HepG2 (cell line): ENCODE measurements at regions not wholly inside any gene's neighbourhood (a gene's known extent, or its start where the extent isn't known, plus 50 kb on each side); places are given as distances from the start of the nearest gene placed in this dataset.

Experiments used
- ATAC-seq: fragments of 200-7000 bp; cut with Tn5 transposase; 3 replicates; pipeline ENCODE4 v1.9.1; 2020; ENCODE audit warnings: mild to moderate bottlenecking, moderate library complexity
- BruUV-seq: library from RNA; stranded (reverse); fragments of 400-500 nt; replicated peaks from 2 replicates; lab custom pipeline; 2021; lab: Mats Ljungman, UMichigan
- CTCF ChIA-PET: fragments of 300-600 bp; formaldehyde crosslinking; extraction: SDS; loops from one replicate; lab custom pipeline; 2021; ENCODE audit warnings: low total read pairs, inconsistent platforms, low intra/inter-chr PET ratio; lab: Yijun Ruan, JAX
- POLR2A ChIA-PET: fragments of 350-600 bp; sonication (Branson Sonifier 250); formaldehyde crosslinking; loops from one replicate; lab custom pipeline; 2020; ENCODE audit warnings: antibody characterized with exemption, inconsistent platforms; lab: Yijun Ruan, JAX
- DNase-seq: peaks from one replicate; pipeline ENCODE4 v3.0.0-alpha.2; 2015; ENCODE audit warnings: low spot score
- FAIRE-seq: peaks from 3 replicates; lab custom pipeline; 2011; peaks lifted over from hg19 to GRCh38; lab: Jason Lieb, UNC
- H2AFZ ChIP-seq: one replicate; pipeline ENCODE4 v1.6.1; 2011; ENCODE audit warnings: low read length, inconsistent platforms
- H3K27ac ChIP-seq: fragments of 300-600 bp; 3 replicates; pipeline ENCODE4 v1.8.0; 2011; ENCODE audit warnings: mixed run types, mild to moderate bottlenecking, mixed read lengths, low read length, inconsistent platforms; ENCODE audit not compliant: insufficient read depth; ENCODE audit errors: extremely low read length
- H3K27me3 ChIP-seq, 2 experiments: fragments of 200-600 bp in 1 of 2; 2 replicates in 1 of 2; 3 replicates in 1 of 2; pipeline versions ENCODE4 v1.6.0 to v1.8.0; 2011; ENCODE audit warnings: low read length in 2 of 2, mild to moderate bottlenecking in 2 of 2, moderate library complexity in 2 of 2, inconsistent platforms in 1 of 2; ENCODE audit not compliant: insufficient read depth in 2 of 2, control insufficient read depth in 1 of 2
- H3K36me3 ChIP-seq, 2 experiments: fragments of 200-600 bp in 1 of 2; replicated peaks in 1 of 2; 2 replicates in 1 of 2; 3 replicates in 1 of 2; pipeline versions ENCODE4 v1.5.1 to v1.8.0; 2011; ENCODE audit warnings: low read length in 2 of 2, inconsistent platforms in 1 of 2; ENCODE audit not compliant: insufficient read depth in 2 of 2, control insufficient read depth in 1 of 2
- H3K4me1 ChIP-seq: 2 replicates; pipeline ENCODE4 v1.5.1; 2012; ENCODE audit warnings: low read length, inconsistent platforms; ENCODE audit not compliant: insufficient read depth
- H3K4me2 ChIP-seq: 2 replicates; pipeline ENCODE4 v1.6.0; 2011; ENCODE audit warnings: low read depth, low read length, inconsistent platforms
- H3K4me3 ChIP-seq, 3 experiments: fragments of 200-600 bp in 1 of 3; sonication (generic), shearing (Covaris generic) in 1 of 3; replicated peaks in 1 of 3; 2 replicates each; pipeline ENCODE4 v1.5.1; 2011 to 2016; ENCODE audit warnings: low read length in 3 of 3, inconsistent platforms in 2 of 3, low read depth in 2 of 3, mild to moderate bottlenecking in 2 of 3, control low read depth in 1 of 3, mixed read lengths in 1 of 3; ENCODE audit not compliant: insufficient read depth in 1 of 3
- H3K79me2 ChIP-seq: one replicate; pipeline ENCODE4 v1.6.1; 2011; ENCODE audit warnings: low read length, inconsistent platforms; ENCODE audit not compliant: insufficient read depth
- H3K9ac ChIP-seq: 2 replicates; pipeline ENCODE4 v1.6.0; 2011; ENCODE audit warnings: mild to moderate bottlenecking, low read depth, low read length, inconsistent platforms; ENCODE audit not compliant: insufficient read depth
- H3K9me3 ChIP-seq: 2 replicates; pipeline ENCODE4 v1.5.1; 2012; ENCODE audit warnings: mild to moderate bottlenecking, low read length
- H4K20me1 ChIP-seq: 2 replicates; pipeline ENCODE4 v1.6.0; 2011; ENCODE audit warnings: inconsistent platforms, mild to moderate bottlenecking, low read length, moderate library complexity; ENCODE audit not compliant: insufficient read depth
- ARID2 ChIP-seq: sonication (generic); formaldehyde crosslinking; IDR thresholded peaks from 2 replicates; pipeline ENCODE4 v1.8.1; 2022; ENCODE audit warnings: mild to moderate bottlenecking, missing genetic modification reagents, borderline replicate concordance
- ARID5B ChIP-seq: IDR thresholded peaks from 2 replicates; pipeline ENCODE4 v1.4.0; 2020; ENCODE audit warnings: mild to moderate bottlenecking, missing genetic modification reagents
- ETV5 ChIP-seq: IDR thresholded peaks from 2 replicates; pipeline ENCODE4 v1.6.1; 2018; ENCODE audit warnings: missing biosample characterization, missing genetic modification reagents, inconsistent platforms, borderline replicate concordance
- GPN1 ChIP-seq: sonication (generic); formaldehyde crosslinking; IDR thresholded peaks from 2 replicates; pipeline ENCODE4 v1.5.1; 2020; ENCODE audit warnings: missing genetic modification reagents, borderline replicate concordance
- MAFG ChIP-seq: sonication (generic); formaldehyde crosslinking; IDR thresholded peaks from 2 replicates; pipeline ENCODE4 v1.5.1; 2020; ENCODE audit warnings: mild to moderate bottlenecking, missing genetic modification reagents
- NRL ChIP-seq: sonication (generic); formaldehyde crosslinking; IDR thresholded peaks from 2 replicates; pipeline ENCODE4 v1.5.0; 2020; ENCODE audit warnings: missing genetic modification reagents, mild to moderate bottlenecking, moderate library complexity, borderline replicate concordance
- ONECUT2 ChIP-seq: sonication (generic); formaldehyde crosslinking; IDR thresholded peaks from 2 replicates; pipeline ENCODE4 v1.4.0; 2020; ENCODE audit warnings: missing genetic modification reagents
- PCBP1 ChIP-seq: fragments of 200-400 bp; formaldehyde crosslinking; IDR thresholded peaks from 2 replicates; pipeline ENCODE4 v1.6.1; 2017; ENCODE audit warnings: mild to moderate bottlenecking, low read depth, low read length, borderline replicate concordance
- SIX1 ChIP-seq: sonication (generic); formaldehyde crosslinking; IDR thresholded peaks from 2 replicates; pipeline ENCODE4 v1.4.0; 2020; ENCODE audit warnings: missing genetic modification reagents, borderline replicate concordance
- SMARCE1 ChIP-seq: fragments of 450-650 bp; IDR thresholded peaks from 2 replicates; pipeline ENCODE4 v1.6.1; 2017; ENCODE audit warnings: borderline replicate concordance
- SNAPC4 ChIP-seq: sonication (generic); formaldehyde crosslinking; IDR thresholded peaks from 2 replicates; pipeline ENCODE4 v1.4.0; 2020; ENCODE audit warnings: mild to moderate bottlenecking, missing genetic modification reagents
- ZBTB3 ChIP-seq: sonication (generic); formaldehyde crosslinking; IDR thresholded peaks from 2 replicates; pipeline ENCODE4 v1.4.0; 2020; ENCODE audit warnings: low read depth, mild to moderate bottlenecking, moderate library complexity, missing genetic modification reagents, borderline replicate concordance
- ZNF503 ChIP-seq: sonication (generic); formaldehyde crosslinking; IDR thresholded peaks from 2 replicates; pipeline ENCODE4 v1.4.0; 2020; ENCODE audit warnings: missing genetic modification reagents
- WGBS: methylation state at CpG from one replicate; pipeline ENCODE4 v1.1.6; 2017; ENCODE audit warnings: low lambda C conversion rate; 5-methylcytosine and 5-hydroxymethylcytosine counted together
- in situ Hi-C: cut with HindIII; loops from 2 replicates; pipeline ENCODE4 v1.10.0; 2017; ENCODE audit warnings: low pct_unique_long_range_greater_than_20kb; ENCODE audit not compliant: extremely low pct_ligation_motif_present
- intact Hi-C: fragments of 100-400 bp; cut with micrococcal nuclease; formaldehyde crosslinking; loops from one replicate; pipeline ENCODE4 v1.10.0; 2022; ENCODE audit not compliant: unreplicated experiment

- TF ChIP-seq ARID5B (CRISPR knock-in tag) (no peak), ETV5 (CRISPR knock-in tag) (no peak), ZNF503 (CRISPR knock-in tag) (no peak), NRL (CRISPR knock-in tag) (no peak), ARID2 (CRISPR knock-in tag) (no peak), ONECUT2 (CRISPR knock-in tag) (no peak), SMARCE1 (no peak)
- TF ChIP-seq, all 625 proteins: peak for 0
Measured at GRCh38 chr6:98566126-98566525, 268.2 kb upstream of the POU3F2 start (continued).

GRCh38 chr6:98572579-98572978, 261.8 kb upstream of the POU3F2 start:
- H4K20me1 ChIP-seq = no peaks in the 10 kb centered on the region
- no peaks in the 10 kb centered on the region for H3K9me3 ChIP-seq
- ChIA-PET CTCF (no interaction called here), POLR2A (no interaction called here)
- no peak overlapping the region for H3K9ac ChIP-seq
- no peaks in the 10 kb centered on the region for H3K4me1 ChIP-seq
- no peaks in the 10 kb centered on the region for H3K27me3 ChIP-seq
- no peak overlapping the region for H3K4me3 ChIP-seq
- ATAC-seq (no peak), FAIRE-seq (no peak), DNase-seq (no peak)
- H3K27ac ChIP-seq = no peak overlapping the region
- H2AFZ ChIP-seq = no peak overlapping the region
- H3K79me2 ChIP-seq = no peaks in the 10 kb centered on the region
- in situ Hi-C loops = no loop called here
- BruUV-seq = no TSS peak
- intact Hi-C loops = no loop called here
- H3K4me2 ChIP-seq = no peak overlapping the region
- WGBS = 0% methylated on average over 1 of the region's 1 CpG
- H3K36me3 ChIP-seq = no peaks in the 10 kb centered on the region
- no peak for TF ChIP-seq SIX1 (CRISPR knock-in tag)
- no peak for TF ChIP-seq MAFG (CRISPR knock-in tag)
- TF ChIP-seq SNAPC4 (CRISPR knock-in tag) = no peak
- no peak for TF ChIP-seq ZBTB3 (CRISPR knock-in tag)
- no peak for TF ChIP-seq PCBP1
- TF ChIP-seq GPN1 (CRISPR knock-in tag) = no peak
